ENCODE measurements at regions not wholly inside any gene's neighbourhood (a gene's known extent, or its start where the extent isn't known, plus 50 kb on each side); places are given as distances from the start of the nearest gene placed in this dataset.
"Not testable (repeated sequence)": the region's sequence is repeated elsewhere in the genome, so short reads cannot be mapped to it uniquely, and the experiment has no call there.

DNA sequence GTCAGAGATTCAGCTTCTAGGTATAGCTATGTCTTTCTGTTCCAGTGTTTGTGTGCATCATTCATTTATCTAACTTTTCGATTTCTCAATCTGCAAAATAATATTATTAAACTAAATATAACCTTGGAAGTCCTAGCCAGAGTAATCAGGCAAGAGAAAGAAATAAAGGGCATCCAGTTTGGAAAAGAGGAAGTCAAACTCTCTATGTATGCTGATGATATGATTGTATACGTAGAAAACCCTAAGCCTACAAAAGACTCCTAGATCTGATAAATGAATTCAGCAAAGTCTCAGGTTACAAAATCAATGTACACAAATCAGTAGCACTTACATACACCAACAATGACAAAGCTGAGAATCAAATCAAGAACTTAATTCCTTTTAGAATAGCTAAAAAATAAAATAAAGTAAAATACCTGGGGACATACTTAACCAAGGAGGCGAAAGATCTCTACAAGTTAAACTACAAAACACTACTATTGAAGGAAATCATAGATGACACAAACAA lies 718.2 kb downstream of the NTRK3 start:
- 57% methylated on average over 3 of the region's 3 CpGs for WGBS
- intact Hi-C loops (cut with DNase I) = no loop called here
- Histone ChIP-seq H3K4me1 (replicated peaks) (no peaks in the 10 kb centered on the region), H3K36me3 (no peaks in the 10 kb centered on the region), H3K4me3 (no peak overlapping the region), H3K9me3 (no peaks in the 10 kb centered on the region), H3K27ac (no peak overlapping the region), H3K27me3 (replicated peaks; ENCODE audit: insufficient read depth) (no peaks in the 10 kb centered on the region)
- TF ChIP-seq POLR2A (IDR thresholded peaks at IDR 0.05) (no peak), POLR2AphosphoS5 (IDR thresholded peaks at IDR 0.05) (no peak)
- TF ChIP-seq, protein P1, sequence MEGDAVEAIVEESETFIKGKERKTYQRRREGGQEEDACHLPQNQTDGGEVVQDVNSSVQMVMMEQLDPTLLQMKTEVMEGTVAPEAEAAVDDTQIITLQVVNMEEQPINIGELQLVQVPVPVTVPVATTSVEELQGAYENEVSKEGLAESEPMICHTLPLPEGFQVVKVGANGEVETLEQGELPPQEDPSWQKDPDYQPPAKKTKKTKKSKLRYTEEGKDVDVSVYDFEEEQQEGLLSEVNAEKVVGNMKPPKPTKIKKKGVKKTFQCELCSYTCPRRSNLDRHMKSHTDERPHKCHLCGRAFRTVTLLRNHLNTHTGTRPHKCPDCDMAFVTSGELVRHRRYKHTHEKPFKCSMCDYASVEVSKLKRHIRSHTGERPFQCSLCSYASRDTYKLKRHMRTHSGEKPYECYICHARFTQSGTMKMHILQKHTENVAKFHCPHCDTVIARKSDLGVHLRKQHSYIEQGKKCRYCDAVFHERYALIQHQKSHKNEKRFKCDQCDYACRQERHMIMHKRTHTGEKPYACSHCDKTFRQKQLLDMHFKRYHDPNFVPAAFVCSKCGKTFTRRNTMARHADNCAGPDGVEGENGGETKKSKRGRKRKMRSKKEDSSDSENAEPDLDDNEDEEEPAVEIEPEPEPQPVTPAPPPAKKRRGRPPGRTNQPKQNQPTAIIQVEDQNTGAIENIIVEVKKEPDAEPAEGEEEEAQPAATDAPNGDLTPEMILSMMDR (IDR thresholded peaks at IDR 0.05) = no peak
- no peak for DNase-seq (ENCODE audit: low spot score)

DNA sequence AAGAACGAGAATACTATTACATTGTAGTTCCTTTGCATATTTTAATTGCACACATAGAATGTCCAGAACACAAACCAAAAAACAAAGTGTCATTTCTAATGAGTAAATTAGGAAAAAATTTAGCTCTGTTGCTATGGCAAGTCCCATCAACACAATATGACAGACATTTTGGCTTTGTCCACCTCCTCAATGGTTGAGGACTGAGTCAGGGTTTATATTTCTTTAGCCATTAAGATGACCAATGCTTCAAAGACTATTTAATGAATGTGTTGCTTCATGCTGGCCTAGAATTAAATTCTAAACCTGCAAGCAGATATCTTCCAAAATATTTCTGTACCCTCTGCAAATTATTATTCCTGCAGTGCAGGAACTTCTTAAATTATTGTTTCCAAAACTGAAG lies 719.2 kb downstream of the NTRK3 start:
- Histone ChIP-seq H3K9me3 (no peaks in the 10 kb centered on the region), H3K4me1 (replicated peaks) (no peaks in the 10 kb centered on the region), H3K4me3 (no peak overlapping the region), H3K36me3 (no peaks in the 10 kb centered on the region), H3K27ac (no peak overlapping the region), H3K27me3 (replicated peaks; ENCODE audit: insufficient read depth) (no peaks in the 10 kb centered on the region)
- intact Hi-C loops (cut with DNase I) = no loop called here
- TF ChIP-seq POLR2AphosphoS5 (IDR thresholded peaks at IDR 0.05) (no peak), POLR2A (IDR thresholded peaks at IDR 0.05) (no peak)
- TF ChIP-seq, protein P1 (IDR thresholded peaks at IDR 0.05) = no peak
- WGBS = 87% methylated on average over 1 of the region's 1 CpG
- no peak for DNase-seq (ENCODE audit: low spot score)

DNA sequence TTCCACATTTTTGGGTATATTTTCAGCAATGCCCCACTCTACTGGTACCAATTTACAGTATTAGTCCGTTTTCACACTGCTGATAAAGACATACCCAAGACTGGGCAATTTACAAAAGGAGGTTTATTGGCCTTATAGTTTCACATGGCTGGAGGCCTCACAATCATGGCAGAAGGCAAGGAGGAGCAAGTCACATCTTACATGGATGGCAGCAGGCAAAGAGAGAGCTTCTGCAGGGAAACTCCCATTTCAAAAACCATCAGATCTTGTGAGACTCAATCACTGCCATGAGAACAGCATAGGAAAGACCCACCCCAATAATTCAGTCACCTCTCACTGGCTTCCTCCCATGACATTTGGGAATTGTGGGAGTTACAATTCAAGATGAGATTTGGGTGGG lies 722.9 kb downstream of the NTRK3 start:
- H3K36me3 ChIP-seq; H3K4me3 ChIP-seq; H3K9me3 ChIP-seq; intact Hi-C loops (cut with DNase I); H3K27me3 ChIP-seq (replicated peaks; ENCODE audit: insufficient read depth); DNase-seq (ENCODE audit: low spot score); H3K27ac ChIP-seq; H3K4me1 ChIP-seq (replicated peaks): not testable (repeated sequence)
- 92% methylated on average over 1 of the region's 1 CpG for WGBS

DNA sequence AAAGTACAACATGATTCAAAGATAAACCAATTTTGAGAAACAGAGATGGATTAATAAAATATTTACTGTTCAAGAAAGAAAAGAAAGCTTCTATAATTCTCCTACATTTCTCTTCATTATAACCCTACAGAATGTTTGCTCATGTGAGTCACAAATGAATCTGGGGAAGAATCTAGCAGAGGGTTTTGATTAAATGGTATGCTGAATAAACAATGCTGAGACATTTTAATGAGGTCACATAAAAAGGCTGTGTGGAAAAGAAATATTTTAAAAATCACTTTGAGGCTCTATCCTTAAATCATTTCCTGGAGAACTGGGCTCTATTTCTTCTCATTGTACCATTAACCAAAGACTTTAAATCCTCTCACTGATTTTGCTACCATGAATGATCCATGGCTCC lies 727.7 kb downstream of the NTRK3 start:
- Histone ChIP-seq H3K4me1 (replicated peaks) (no peaks in the 10 kb centered on the region), H3K27ac (no peak overlapping the region), H3K36me3 (no peaks in the 10 kb centered on the region), H3K27me3 (replicated peaks; ENCODE audit: insufficient read depth) (no peaks in the 10 kb centered on the region), H3K4me3 (no peak overlapping the region), H3K9me3 (no peaks in the 10 kb centered on the region)
- intact Hi-C loops (cut with DNase I) = no loop called here
- TF ChIP-seq POLR2AphosphoS5 (IDR thresholded peaks at IDR 0.05) = no peak
- no peak for TF ChIP-seq POLR2A (IDR thresholded peaks at IDR 0.05)
- TF ChIP-seq, protein P1 (IDR thresholded peaks at IDR 0.05) = no peak
- DNase-seq (ENCODE audit: low spot score) = no peak

DNA sequence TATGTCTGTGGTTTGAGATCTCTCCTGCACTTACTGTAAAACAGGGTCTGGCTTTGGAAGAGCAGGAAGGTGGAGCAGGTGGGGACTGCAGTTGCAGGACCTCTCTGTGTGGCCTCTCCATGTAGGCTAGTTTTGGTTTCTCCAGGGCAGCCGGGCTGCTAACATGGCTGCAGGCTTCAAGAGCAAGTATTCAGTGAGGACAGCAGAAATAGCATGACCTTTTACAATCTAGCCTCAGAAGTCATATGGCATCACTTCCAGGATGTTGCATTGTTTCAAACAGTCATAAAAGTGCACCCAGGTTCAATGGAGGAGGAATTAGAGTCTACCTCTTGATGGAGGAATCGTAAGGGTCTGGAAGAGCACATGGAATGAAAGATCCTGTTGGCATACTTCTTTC lies 728.7 kb downstream of the NTRK3 start:
- H3K27me3 ChIP-seq (replicated peaks; ENCODE audit: insufficient read depth) = no peaks in the 10 kb centered on the region
- no peak overlapping the region for H3K27ac ChIP-seq
- 78% methylated on average over 2 of the region's 2 CpGs for WGBS
- H3K4me3 ChIP-seq = no peak overlapping the region
- no peaks in the 10 kb centered on the region for H3K4me1 ChIP-seq (replicated peaks)
- no peak for TF ChIP-seq POLR2AphosphoS5 (IDR thresholded peaks at IDR 0.05)
- TF ChIP-seq POLR2A (IDR thresholded peaks at IDR 0.05) = no peak
- TF ChIP-seq, protein P1 (IDR thresholded peaks at IDR 0.05) = no peak
- no peaks in the 10 kb centered on the region for H3K36me3 ChIP-seq
- no peak for DNase-seq (ENCODE audit: low spot score)
- intact Hi-C loops (cut with DNase I) = no loop called here
- H3K9me3 ChIP-seq = no peaks in the 10 kb centered on the region

Measured in prostate gland (tissue), 2 donors.